ENCODE measurements at regions not wholly inside any gene's neighbourhood (a gene's known extent, or its start where the extent isn't known, plus 50 kb on each side); places are given as distances from the start of the nearest gene placed in this dataset.

DNA sequence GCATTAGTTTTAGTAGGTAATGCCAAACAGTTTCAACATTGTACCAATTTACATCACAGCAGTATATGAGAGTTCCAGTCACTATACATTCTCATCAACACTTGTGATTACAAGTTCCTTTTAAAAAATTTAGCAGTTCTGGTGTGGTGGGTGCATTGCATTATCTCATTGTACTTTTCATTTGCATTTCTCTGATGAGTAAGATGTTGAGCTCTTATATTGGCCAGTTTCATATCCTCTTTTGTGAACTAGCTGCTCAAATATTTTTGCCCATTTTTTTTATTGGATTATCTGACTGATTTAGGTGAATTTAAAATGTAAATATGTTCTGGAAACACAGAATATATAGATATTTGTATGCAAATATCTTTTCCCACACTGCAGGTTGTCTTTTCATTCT lies 160.9 kb upstream of the NR3C1 start:
- Histone ChIP-seq H2BK120ac (ENCODE audit: low read depth, low read length, poor library complexity, severe bottlenecking) (no peak overlapping the region), H2BK5ac (ENCODE audit: insufficient read length, low read length) (no peak overlapping the region), H4K8ac (replicated peaks; ENCODE audit: insufficient read length, low read depth, low read length) (no peak overlapping the region), H2BK15ac (ENCODE audit: low read depth, low read length) (no peak overlapping the region), H3K9ac (ENCODE audit: extremely low read depth, insufficient read length, low read length) (no peak overlapping the region), H3K56ac (ENCODE audit: insufficient read length, low read depth, low read length) (no peak overlapping the region), H2AFZ (ENCODE audit: low read length) (no peak overlapping the region), H3K4me1 (ENCODE audit: insufficient read depth, low read length) (peaks cover 2% of the 10 kb centered on the region), H3K9me3 (ENCODE audit: control insufficient read depth, low read depth, low read length) (no peaks in the 10 kb centered on the region), H3K79me2 (ENCODE audit: insufficient read depth, low read length) (no peaks in the 10 kb centered on the region), H3K27me3 (ENCODE audit: insufficient read depth, low read length) (no peaks in the 10 kb centered on the region), H4K5ac (ENCODE audit: insufficient read length, low read depth, low read length) (no peak overlapping the region), H3K79me1 (ENCODE audit: insufficient read depth, low read depth, low read length, poor library complexity, severe bottlenecking) (no peaks in the 10 kb centered on the region), H3K4ac (ENCODE audit: low read depth, low read length) (no peak overlapping the region), H3K23me2 (ENCODE audit: insufficient read length, low read depth, low read length, poor library complexity, severe bottlenecking) (no peaks in the 10 kb centered on the region), H3K14ac (ENCODE audit: insufficient read depth, low read length) (no peak overlapping the region), H4K20me1 (ENCODE audit: control insufficient read depth, insufficient read depth, insufficient read length) (no peaks in the 10 kb centered on the region), H2BK20ac (ENCODE audit: low read depth, low read length, poor library complexity, severe bottlenecking) (no peak overlapping the region), H3K27ac (ENCODE audit: insufficient read length, low read depth, low read length) (no peak overlapping the region), H2AK5ac (ENCODE audit: insufficient read length, low read length) (no peak overlapping the region), H2BK12ac (ENCODE audit: insufficient read length, low read depth, low read length) (no peak overlapping the region), H3K23ac (ENCODE audit: insufficient read length, low read depth, low read length) (no peak overlapping the region), H3K4me2 (ENCODE audit: insufficient read depth, insufficient read length, low read length) (no peak overlapping the region), H3T11ph (ENCODE audit: low read length) (no peak overlapping the region), H3K18ac (ENCODE audit: insufficient read length, low read depth, low read length) (no peak overlapping the region), H4K91ac (ENCODE audit: insufficient read length, low read depth, low read length) (no peak overlapping the region)
- DNase-seq: no peak
- TF ChIP-seq, protein P1, sequence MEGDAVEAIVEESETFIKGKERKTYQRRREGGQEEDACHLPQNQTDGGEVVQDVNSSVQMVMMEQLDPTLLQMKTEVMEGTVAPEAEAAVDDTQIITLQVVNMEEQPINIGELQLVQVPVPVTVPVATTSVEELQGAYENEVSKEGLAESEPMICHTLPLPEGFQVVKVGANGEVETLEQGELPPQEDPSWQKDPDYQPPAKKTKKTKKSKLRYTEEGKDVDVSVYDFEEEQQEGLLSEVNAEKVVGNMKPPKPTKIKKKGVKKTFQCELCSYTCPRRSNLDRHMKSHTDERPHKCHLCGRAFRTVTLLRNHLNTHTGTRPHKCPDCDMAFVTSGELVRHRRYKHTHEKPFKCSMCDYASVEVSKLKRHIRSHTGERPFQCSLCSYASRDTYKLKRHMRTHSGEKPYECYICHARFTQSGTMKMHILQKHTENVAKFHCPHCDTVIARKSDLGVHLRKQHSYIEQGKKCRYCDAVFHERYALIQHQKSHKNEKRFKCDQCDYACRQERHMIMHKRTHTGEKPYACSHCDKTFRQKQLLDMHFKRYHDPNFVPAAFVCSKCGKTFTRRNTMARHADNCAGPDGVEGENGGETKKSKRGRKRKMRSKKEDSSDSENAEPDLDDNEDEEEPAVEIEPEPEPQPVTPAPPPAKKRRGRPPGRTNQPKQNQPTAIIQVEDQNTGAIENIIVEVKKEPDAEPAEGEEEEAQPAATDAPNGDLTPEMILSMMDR (conservative IDR thresholded peaks at IDR 0.05): no peak
- Mint-ChIP-seq H3K9me3 (no peaks in the 10 kb centered on the region), H3K4me3 (no peak overlapping the region), H3K27me3 (ENCODE audit: low read depth) (no peaks in the 10 kb centered on the region), H3K27ac (no peak overlapping the region), H3K36me3 (ENCODE audit: insufficient read depth in 1 of 3, low read depth in 3 of 3) (no peaks in the 10 kb centered on the region), H3K4me1 (peaks cover 6 to 7% of the 10 kb centered on the region in 2 experiments)

Measured in H9 (cell line).